ENCODE measurements at regions not wholly inside any gene's neighbourhood (a gene's known extent, or its start where the extent isn't known, plus 50 kb on each side); places are given as distances from the start of the nearest gene placed in this dataset.

- Histone ChIP-seq H3K56ac (ENCODE audit: insufficient read length, low read depth, low read length) (no peak overlapping the region), H4K8ac (replicated peaks; ENCODE audit: insufficient read length, low read depth, low read length) (no peak overlapping the region), H2BK12ac (ENCODE audit: insufficient read length, low read depth, low read length) (no peak overlapping the region), H3T11ph (ENCODE audit: low read length) (no peak overlapping the region), H3K18ac (ENCODE audit: insufficient read length, low read depth, low read length) (no peak overlapping the region), H3K9me3 (ENCODE audit: control insufficient read depth, low read depth, low read length) (no peaks in the 10 kb centered on the region), H3K4me2 (ENCODE audit: insufficient read depth, insufficient read length, low read length) (no peak overlapping the region), H3K27me3 (ENCODE audit: insufficient read depth, low read length) (no peaks in the 10 kb centered on the region), H3K4ac (ENCODE audit: low read depth, low read length) (no peak overlapping the region), H2BK5ac (ENCODE audit: insufficient read length, low read length) (no peak overlapping the region), H2AFZ (ENCODE audit: low read length) (no peak overlapping the region), H3K23me2 (ENCODE audit: insufficient read length, low read depth, low read length, poor library complexity, severe bottlenecking) (no peaks in the 10 kb centered on the region), H2BK20ac (ENCODE audit: low read depth, low read length, poor library complexity, severe bottlenecking) (no peak overlapping the region), H4K20me1 (ENCODE audit: control insufficient read depth, insufficient read depth, insufficient read length) (no peaks in the 10 kb centered on the region), H3K14ac (ENCODE audit: insufficient read depth, low read length) (no peak overlapping the region), H3K4me1 (ENCODE audit: insufficient read depth, low read length) (no peaks in the 10 kb centered on the region), H3K9ac (ENCODE audit: extremely low read depth, insufficient read length, low read length) (no peak overlapping the region), H2AK5ac (ENCODE audit: insufficient read length, low read length) (no peak overlapping the region), H3K23ac (ENCODE audit: insufficient read length, low read depth, low read length) (no peak overlapping the region), H2BK15ac (ENCODE audit: low read depth, low read length) (no peak overlapping the region), H4K91ac (ENCODE audit: insufficient read length, low read depth, low read length) (no peak overlapping the region), H2BK120ac (ENCODE audit: low read depth, low read length, poor library complexity, severe bottlenecking) (no peak overlapping the region), H3K79me2 (ENCODE audit: insufficient read depth, low read length) (no peaks in the 10 kb centered on the region), H3K27ac (ENCODE audit: insufficient read length, low read depth, low read length) (no peak overlapping the region), H3K79me1 (ENCODE audit: insufficient read depth, low read depth, low read length, poor library complexity, severe bottlenecking) (no peaks in the 10 kb centered on the region), H4K5ac (ENCODE audit: insufficient read length, low read depth, low read length) (no peak overlapping the region)
- Mint-ChIP-seq H3K27ac (no peak overlapping the region), H3K4me1 (peaks cover 3 to 4% of the 10 kb centered on the region in 2 experiments; a peak in 2 of 4 replicates), H3K27me3 (ENCODE audit: low read depth) (no peaks in the 10 kb centered on the region; the same call in 1 of the 2 replicates), H3K36me3 (ENCODE audit: insufficient read depth in 1 of 3, low read depth in 3 of 3) (no peaks in the 10 kb centered on the region), H3K4me3 (no peak overlapping the region), H3K9me3 (no peaks in the 10 kb centered on the region)
- whole genome bisulfite sequencing (ENCODE audit: extremely low coverage, insufficient read length, low lambda C conversion rate): no CpG with 5 or more reads among the region's 6 CpGs
- no peak for DNase-seq
- no peak for TF ChIP-seq CTCF (conservative IDR thresholded peaks at IDR 0.05)
Observed at GRCh38 chr4:186829097-186829496, 105.4 kb upstream of the FAT1 start.
